ENCODE measurements at regions not wholly inside any gene's neighbourhood (a gene's known extent, or its start where the extent isn't known, plus 50 kb on each side); places are given as distances from the start of the nearest gene placed in this dataset.

DNA sequence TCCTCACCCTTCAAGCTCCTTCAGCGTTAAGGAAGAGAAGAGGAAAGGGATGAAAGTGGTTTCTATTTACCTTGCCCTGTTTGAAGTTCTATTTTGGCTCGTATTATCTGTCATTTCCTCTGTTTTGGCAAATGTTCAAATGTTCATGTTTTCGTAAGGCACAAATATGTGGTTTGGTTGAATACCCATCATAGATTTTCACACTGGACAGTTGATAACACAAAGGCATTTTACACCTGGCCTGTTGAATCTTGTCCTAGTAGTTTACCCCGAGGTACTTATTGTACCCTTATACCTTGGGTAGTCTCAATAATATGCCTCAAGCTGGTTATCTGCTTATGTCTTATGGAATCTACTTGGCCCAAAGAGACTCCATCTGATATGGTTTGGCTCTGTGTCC, 706.9 kb downstream of the METTL15 start:
- Histone ChIP-seq H3K36me3 (no peaks in the 10 kb centered on the region), H3K27ac (no peak overlapping the region), H3K9me3 (no peaks in the 10 kb centered on the region), H3K27me3 (no peaks in the 10 kb centered on the region), H3K4me1 (no peaks in the 10 kb centered on the region), H3K4me3 (no peak overlapping the region)
- no peak for DNase-seq
- intact Hi-C loops (cut with DNase I): no loop called here
- ATAC-seq: no peak
- TF ChIP-seq, protein P1, sequence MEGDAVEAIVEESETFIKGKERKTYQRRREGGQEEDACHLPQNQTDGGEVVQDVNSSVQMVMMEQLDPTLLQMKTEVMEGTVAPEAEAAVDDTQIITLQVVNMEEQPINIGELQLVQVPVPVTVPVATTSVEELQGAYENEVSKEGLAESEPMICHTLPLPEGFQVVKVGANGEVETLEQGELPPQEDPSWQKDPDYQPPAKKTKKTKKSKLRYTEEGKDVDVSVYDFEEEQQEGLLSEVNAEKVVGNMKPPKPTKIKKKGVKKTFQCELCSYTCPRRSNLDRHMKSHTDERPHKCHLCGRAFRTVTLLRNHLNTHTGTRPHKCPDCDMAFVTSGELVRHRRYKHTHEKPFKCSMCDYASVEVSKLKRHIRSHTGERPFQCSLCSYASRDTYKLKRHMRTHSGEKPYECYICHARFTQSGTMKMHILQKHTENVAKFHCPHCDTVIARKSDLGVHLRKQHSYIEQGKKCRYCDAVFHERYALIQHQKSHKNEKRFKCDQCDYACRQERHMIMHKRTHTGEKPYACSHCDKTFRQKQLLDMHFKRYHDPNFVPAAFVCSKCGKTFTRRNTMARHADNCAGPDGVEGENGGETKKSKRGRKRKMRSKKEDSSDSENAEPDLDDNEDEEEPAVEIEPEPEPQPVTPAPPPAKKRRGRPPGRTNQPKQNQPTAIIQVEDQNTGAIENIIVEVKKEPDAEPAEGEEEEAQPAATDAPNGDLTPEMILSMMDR (IDR thresholded peaks at IDR 0.05): no peak

DNA sequence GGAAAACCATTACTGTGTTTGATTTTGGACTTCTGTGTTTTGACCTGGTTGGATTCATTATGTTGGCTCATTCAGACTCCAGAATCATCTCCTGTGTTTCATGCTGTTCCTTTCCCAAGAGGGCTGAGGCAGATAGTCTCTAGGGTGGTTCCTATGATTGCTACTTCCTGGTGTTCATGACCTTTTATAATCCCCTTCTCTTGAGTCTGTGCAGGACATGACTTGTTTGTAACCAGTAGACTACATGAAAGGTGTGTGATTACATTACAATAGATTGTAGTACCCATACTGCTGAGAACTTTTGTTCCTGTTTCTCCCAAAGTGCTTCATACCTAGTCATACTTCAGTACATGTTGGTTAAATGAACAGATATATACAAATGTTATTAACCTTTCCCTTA, 700.6 kb downstream of the METTL15 start:
- Histone ChIP-seq H3K4me1 (no peaks in the 10 kb centered on the region), H3K27me3 (no peaks in the 10 kb centered on the region), H3K36me3 (no peaks in the 10 kb centered on the region), H3K4me3 (no peak overlapping the region), H3K27ac (no peak overlapping the region), H3K9me3 (no peaks in the 10 kb centered on the region)
- intact Hi-C loops (cut with DNase I): no loop called here
- TF ChIP-seq, protein P1 (IDR thresholded peaks at IDR 0.05): no peak
- DNase-seq (no peak), ATAC-seq (no peak)

DNA sequence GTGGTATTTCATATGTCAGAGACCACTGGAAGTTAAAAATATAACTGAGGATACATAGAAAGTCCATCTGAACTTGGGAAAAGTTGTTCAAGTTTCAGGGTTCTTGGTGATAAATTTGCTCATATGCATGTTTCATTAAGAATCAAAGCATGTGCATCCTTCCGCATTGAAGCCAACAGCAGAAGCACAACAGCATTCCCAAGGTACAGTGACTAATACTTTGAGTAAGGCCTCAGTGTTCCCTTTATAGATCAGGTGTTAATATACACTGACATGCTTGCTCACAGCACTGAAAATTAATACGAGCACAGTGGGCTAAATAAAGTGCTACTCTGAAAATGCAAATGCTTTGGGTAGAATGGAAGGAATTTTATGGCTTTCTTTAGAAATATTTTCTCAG, 691.1 kb downstream of the METTL15 start:
- intact Hi-C loops (cut with DNase I): no loop called here
- TF ChIP-seq, protein P1 (IDR thresholded peaks at IDR 0.05): no peak
- Histone ChIP-seq H3K4me3 (no peak overlapping the region), H3K27me3 (no peaks in the 10 kb centered on the region), H3K27ac (no peak overlapping the region), H3K4me1 (no peaks in the 10 kb centered on the region), H3K9me3 (peaks cover 0 to 4% of the 10 kb centered on the region in 2 donors), H3K36me3 (no peaks in the 10 kb centered on the region)
- no peak for ATAC-seq
- DNase-seq: no peak

DNA sequence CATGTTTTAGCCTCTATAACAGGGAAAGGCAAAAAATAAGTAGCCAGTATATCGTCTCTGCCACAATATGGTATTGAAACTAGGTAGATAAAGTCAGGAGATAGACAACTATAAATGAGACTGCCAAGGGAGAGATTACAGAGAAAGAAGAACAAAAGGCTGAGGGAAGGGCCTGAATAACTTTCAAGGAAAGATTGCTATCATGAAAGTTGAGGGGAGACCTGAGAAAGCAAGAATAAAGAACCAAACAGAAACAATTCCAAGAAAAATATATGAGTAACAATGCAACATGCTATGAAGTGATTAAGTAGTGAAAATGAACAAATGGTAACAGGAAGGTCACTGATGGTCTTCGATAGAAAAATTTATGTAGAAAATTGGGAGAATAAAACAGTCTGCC, 690.1 kb downstream of the METTL15 start:
- DNase-seq (no peak), ATAC-seq (no peak)
- H3K27ac ChIP-seq: no peak overlapping the region
- TF ChIP-seq, protein P1 (IDR thresholded peaks at IDR 0.05): no peak
- peaks cover 0 to 5% of the 10 kb centered on the region in 2 donors for H3K9me3 ChIP-seq
- intact Hi-C loops (cut with DNase I): no loop called here
- no peak overlapping the region for H3K4me3 ChIP-seq
- no peaks in the 10 kb centered on the region for H3K36me3 ChIP-seq
- H3K4me1 ChIP-seq: no peaks in the 10 kb centered on the region
- H3K27me3 ChIP-seq: no peaks in the 10 kb centered on the region

DNA sequence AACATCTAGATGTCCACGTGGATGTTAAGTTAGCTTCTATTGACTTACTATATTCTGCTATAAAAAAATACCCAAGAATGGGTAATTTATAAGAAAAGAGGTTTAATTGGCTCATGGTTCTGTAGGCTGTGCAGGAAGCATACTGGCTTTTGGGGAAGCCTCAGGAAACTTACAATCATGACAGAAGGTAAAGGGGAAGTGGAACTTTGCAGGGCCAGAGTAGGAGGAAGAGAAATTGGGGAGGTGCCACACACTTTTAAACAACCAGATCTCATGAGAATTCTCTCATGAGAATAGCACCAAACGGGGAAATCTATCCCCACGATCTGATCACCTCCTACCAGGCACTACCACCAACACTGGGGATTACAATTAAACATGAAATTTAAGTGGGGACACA, 689.3 kb downstream of the METTL15 start:
- TF ChIP-seq, protein P1 (IDR thresholded peaks at IDR 0.05): no peak
- ATAC-seq: no peak

More for the DNA sequence above, 689.3 kb downstream of the METTL15 start:
- H3K4me1 ChIP-seq: no peaks in the 10 kb centered on the region
- intact Hi-C loops (cut with DNase I): no loop called here
- peaks cover 0 to 9% of the 10 kb centered on the region in 2 donors for H3K9me3 ChIP-seq
- no peaks in the 10 kb centered on the region for H3K36me3 ChIP-seq
- H3K27me3 ChIP-seq: no peaks in the 10 kb centered on the region
- no peak for DNase-seq
- no peak overlapping the region for H3K4me3 ChIP-seq
- H3K27ac ChIP-seq: no peak overlapping the region

Measured in left lung (tissue), 4 donors.